H9 (cell line): ENCODE measurements at regions not wholly inside any gene's neighbourhood (a gene's known extent, or its start where the extent isn't known, plus 50 kb on each side); places are given as distances from the start of the nearest gene placed in this dataset.

ENCODE experiments used
- DNase-seq: peaks from one replicate; pipeline ENCODE4 v3.0.0-alpha.2; 2017
- H2AFZ ChIP-seq: one replicate; pipeline ENCODE4 v1.6.1; 2013; ENCODE audit warnings: mild to moderate bottlenecking, low read length, control low read depth, moderate library complexity
- H2AK5ac ChIP-seq: 2 replicates; pipeline ENCODE4 v1.6.1; 2013; ENCODE audit warnings: low read length, control low read depth, mixed read lengths; ENCODE audit not compliant: insufficient read length
- H2BK120ac ChIP-seq: one replicate; pipeline ENCODE4 v1.6.1; 2013; ENCODE audit warnings: low read depth, mild to moderate bottlenecking, low read length, control low read depth, inconsistent platforms; ENCODE audit not compliant: poor library complexity, severe bottlenecking
- H2BK12ac ChIP-seq: 2 replicates; pipeline ENCODE4 v1.6.1; 2013; ENCODE audit warnings: low read length, control low read depth, mixed read lengths, low read depth; ENCODE audit not compliant: insufficient read length
- H2BK15ac ChIP-seq: 2 replicates; pipeline ENCODE4 v1.6.1; 2013; ENCODE audit warnings: low read depth, low read length, control low read depth
- H2BK20ac ChIP-seq: one replicate; pipeline ENCODE4 v1.6.1; 2013; ENCODE audit warnings: low read depth, mild to moderate bottlenecking, low read length, control low read depth, inconsistent platforms; ENCODE audit not compliant: poor library complexity, severe bottlenecking
- H2BK5ac ChIP-seq: 2 replicates; pipeline ENCODE4 v1.6.1; 2013; ENCODE audit warnings: low read length, control low read depth, mixed read lengths; ENCODE audit not compliant: insufficient read length
- H3K14ac ChIP-seq: 2 replicates; pipeline ENCODE4 v1.6.1; 2013; ENCODE audit warnings: low read length, control low read depth; ENCODE audit not compliant: insufficient read depth
- H3K18ac ChIP-seq: 2 replicates; pipeline ENCODE4 v1.6.1; 2013; ENCODE audit warnings: low read depth, mild to moderate bottlenecking, mixed read lengths, low read length, control low read depth; ENCODE audit not compliant: insufficient read length
- H3K23ac ChIP-seq: 2 replicates; pipeline ENCODE4 v1.6.1; 2013; ENCODE audit warnings: low read length, control low read depth, mixed read lengths, low read depth; ENCODE audit not compliant: insufficient read length
- H3K23me2 ChIP-seq: 2 replicates; pipeline ENCODE4 v1.6.1; 2013; ENCODE audit warnings: low read depth, mild to moderate bottlenecking, mixed read lengths, low read length, control low read depth; ENCODE audit not compliant: insufficient read length, poor library complexity, severe bottlenecking
- H3K27ac ChIP-seq: 2 replicates; pipeline ENCODE4 v1.5.1; 2013; ENCODE audit warnings: low read length, control low read depth, mixed read lengths, low read depth; ENCODE audit not compliant: insufficient read length
- H3K27me3 ChIP-seq: 2 replicates; pipeline ENCODE4 v1.6.1; 2013; ENCODE audit warnings: low read length, control low read depth, inconsistent platforms; ENCODE audit not compliant: insufficient read depth
- H3K4ac ChIP-seq: 2 replicates; pipeline ENCODE4 v1.6.1; 2013; ENCODE audit warnings: low read depth, mild to moderate bottlenecking, control low read depth, inconsistent platforms, low read length, moderate library complexity
- H3K4me1 ChIP-seq: 2 replicates; pipeline ENCODE4 v1.6.1; 2013; ENCODE audit warnings: low read length, control low read depth, inconsistent platforms; ENCODE audit not compliant: insufficient read depth
- H3K4me2 ChIP-seq: 2 replicates; pipeline ENCODE4 v1.6.1; 2013; ENCODE audit warnings: low read length, control low read depth, mixed read lengths; ENCODE audit not compliant: insufficient read length, insufficient read depth
- H3K56ac ChIP-seq: 2 replicates; pipeline ENCODE4 v1.6.1; 2013; ENCODE audit warnings: low read depth, mild to moderate bottlenecking, mixed read lengths, low read length, control low read depth; ENCODE audit not compliant: insufficient read length
- H3K79me1 ChIP-seq: 2 replicates; pipeline ENCODE4 v1.6.1; 2013; ENCODE audit warnings: low read depth, mild to moderate bottlenecking, moderate library complexity, low read length, control low read depth, inconsistent platforms; ENCODE audit not compliant: insufficient read depth, poor library complexity, severe bottlenecking
- H3K79me2 ChIP-seq: 2 replicates; pipeline ENCODE4 v1.6.1; 2013; ENCODE audit warnings: low read length, control low read depth, inconsistent platforms; ENCODE audit not compliant: insufficient read depth
- H3K9ac ChIP-seq: 2 replicates; pipeline ENCODE4 v1.6.1; 2013; ENCODE audit warnings: low read length, control low read depth, mixed read lengths; ENCODE audit not compliant: insufficient read length; ENCODE audit errors: extremely low read depth
- H3K9me3 ChIP-seq: one replicate; pipeline ENCODE4 v1.6.1; 2013; ENCODE audit warnings: low read depth, low read length, inconsistent platforms; ENCODE audit not compliant: control insufficient read depth
- H3T11ph ChIP-seq: one replicate; pipeline ENCODE4 v1.6.1; 2013; ENCODE audit warnings: mild to moderate bottlenecking, low read length, control low read depth, inconsistent platforms
- H4K20me1 ChIP-seq: one replicate; pipeline ENCODE4 v1.6.1; 2013; ENCODE audit not compliant: control insufficient read depth, insufficient read length, insufficient read depth
- H4K5ac ChIP-seq: 2 replicates; pipeline ENCODE4 v1.6.1; 2013; ENCODE audit warnings: low read depth, mild to moderate bottlenecking, mixed read lengths, low read length, control low read depth; ENCODE audit not compliant: insufficient read length
- H4K8ac ChIP-seq: replicated peaks from 2 replicates; pipeline ENCODE4 v1.6.1; 2013; ENCODE audit warnings: low read length, control low read depth, mixed read lengths, low read depth; ENCODE audit not compliant: insufficient read length
- H4K91ac ChIP-seq: 2 replicates; pipeline ENCODE4 v1.6.1; 2013; ENCODE audit warnings: low read depth, mild to moderate bottlenecking, moderate library complexity, mixed read lengths, low read length, control low read depth; ENCODE audit not compliant: insufficient read length
- H3K27ac Mint-ChIP-seq, 3 experiments: 2 replicates in 2 of 3; 3 replicates in 1 of 3; pipeline ENCODE4 v1.8.0; 2020 to 2021; ENCODE audit warnings: mixed read lengths in 3 of 3, mild to moderate bottlenecking in 1 of 3, moderate library complexity in 1 of 3
- H3K27me3 Mint-ChIP-seq: 2 replicates; pipeline ENCODE4 v1.8.0; 2021; ENCODE audit warnings: low read depth, mild to moderate bottlenecking, moderate library complexity, mixed read lengths
- H3K36me3 Mint-ChIP-seq, 3 experiments: 2 replicates in 2 of 3; 3 replicates in 1 of 3; pipeline ENCODE4 v1.8.0; 2020 to 2021; ENCODE audit warnings: low read depth in 3 of 3, mixed read lengths in 3 of 3; ENCODE audit not compliant: insufficient read depth in 1 of 3
- H3K4me1 Mint-ChIP-seq, 2 experiments: 2 replicates each; pipeline ENCODE4 v1.8.0; 2020; ENCODE audit warnings: mixed read lengths in 2 of 2
- H3K4me3 Mint-ChIP-seq, 2 experiments: 2 replicates in 1 of 2; 3 replicates in 1 of 2; pipeline ENCODE4 v1.8.0; 2020 to 2021; ENCODE audit warnings: mild to moderate bottlenecking in 2 of 2, mixed read lengths in 2 of 2, moderate library complexity in 1 of 2
- H3K9me3 Mint-ChIP-seq, 2 experiments: 2 replicates in 1 of 2; 3 replicates in 1 of 2; pipeline ENCODE4 v1.8.0; 2020; ENCODE audit warnings: mild to moderate bottlenecking in 2 of 2, mixed read lengths in 2 of 2, moderate library complexity in 1 of 2
- TF ChIP-seq, protein P1 (sequence below): fragments of 200-600 bp; sonication (generic); conservative IDR thresholded peaks from 3 replicates; pipeline ENCODE4 v1.8.0; 2021; ENCODE audit warnings: antibody characterized with exemption, mild to moderate bottlenecking

DNA sequence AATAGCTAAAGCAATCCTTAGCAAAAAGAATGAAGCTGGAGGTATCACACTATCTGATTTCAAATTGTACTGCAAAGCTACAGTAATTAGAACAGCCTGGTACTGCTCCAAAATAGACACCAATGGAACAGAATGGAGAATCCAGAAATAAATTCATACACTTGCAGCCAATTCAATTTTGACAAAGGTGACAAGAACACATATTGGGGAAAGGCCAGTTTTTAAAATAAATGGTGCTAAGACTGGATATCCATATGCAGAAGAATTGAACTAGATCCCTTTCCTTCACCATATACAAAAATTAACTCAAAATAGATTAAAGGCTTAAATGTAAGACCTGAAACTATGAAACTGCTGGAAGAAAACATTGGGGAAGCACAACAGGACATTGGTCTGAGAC is 748.5 kb downstream of the DNAJB9 start:
- Histone ChIP-seq H2BK12ac (no peak overlapping the region), H2BK15ac (no peak overlapping the region), H3K79me1 (no peaks in the 10 kb centered on the region), H4K91ac (no peak overlapping the region), H2AK5ac (no peak overlapping the region), H3K56ac (no peak overlapping the region), H3K18ac (no peak overlapping the region), H4K5ac (no peak overlapping the region), H3K23me2 (no peaks in the 10 kb centered on the region), H3K27me3 (no peaks in the 10 kb centered on the region), H3K9me3 (no peaks in the 10 kb centered on the region), H3K4me1 (no peaks in the 10 kb centered on the region), H3K4ac (no peak overlapping the region), H4K8ac (no peak overlapping the region), H2BK5ac (no peak overlapping the region), H3K23ac (no peak overlapping the region), H3K9ac (no peak overlapping the region), H3K79me2 (no peaks in the 10 kb centered on the region), H2BK120ac (no peak overlapping the region), H3T11ph (no peak overlapping the region), H3K4me2 (no peak overlapping the region), H4K20me1 (no peaks in the 10 kb centered on the region), H2AFZ (no peak overlapping the region), H3K27ac (no peak overlapping the region), H3K14ac (no peak overlapping the region), H2BK20ac (no peak overlapping the region)
- Mint-ChIP-seq H3K4me3 (no peak overlapping the region), H3K4me1 (no peaks in the 10 kb centered on the region), H3K36me3 (no peaks in the 10 kb centered on the region), H3K27me3 (no peaks in the 10 kb centered on the region), H3K9me3 (no peaks in the 10 kb centered on the region), H3K27ac (no peak overlapping the region)
- no peak for DNase-seq
- TF ChIP-seq, protein P1, sequence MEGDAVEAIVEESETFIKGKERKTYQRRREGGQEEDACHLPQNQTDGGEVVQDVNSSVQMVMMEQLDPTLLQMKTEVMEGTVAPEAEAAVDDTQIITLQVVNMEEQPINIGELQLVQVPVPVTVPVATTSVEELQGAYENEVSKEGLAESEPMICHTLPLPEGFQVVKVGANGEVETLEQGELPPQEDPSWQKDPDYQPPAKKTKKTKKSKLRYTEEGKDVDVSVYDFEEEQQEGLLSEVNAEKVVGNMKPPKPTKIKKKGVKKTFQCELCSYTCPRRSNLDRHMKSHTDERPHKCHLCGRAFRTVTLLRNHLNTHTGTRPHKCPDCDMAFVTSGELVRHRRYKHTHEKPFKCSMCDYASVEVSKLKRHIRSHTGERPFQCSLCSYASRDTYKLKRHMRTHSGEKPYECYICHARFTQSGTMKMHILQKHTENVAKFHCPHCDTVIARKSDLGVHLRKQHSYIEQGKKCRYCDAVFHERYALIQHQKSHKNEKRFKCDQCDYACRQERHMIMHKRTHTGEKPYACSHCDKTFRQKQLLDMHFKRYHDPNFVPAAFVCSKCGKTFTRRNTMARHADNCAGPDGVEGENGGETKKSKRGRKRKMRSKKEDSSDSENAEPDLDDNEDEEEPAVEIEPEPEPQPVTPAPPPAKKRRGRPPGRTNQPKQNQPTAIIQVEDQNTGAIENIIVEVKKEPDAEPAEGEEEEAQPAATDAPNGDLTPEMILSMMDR = no peak
